OCI-LY7 (cell line): ENCODE measurements at regions not wholly inside any gene's neighbourhood (a gene's known extent, or its start where the extent isn't known, plus 50 kb on each side); places are given as distances from the start of the nearest gene placed in this dataset.

Source experiments
- BruUV-seq: library from RNA; stranded (reverse); fragments of 400-500 nt; replicated peaks from 2 replicates; lab custom pipeline; 2021; lab: Mats Ljungman, UMichigan
- CTCF ChIA-PET: fragments of 300-600 bp; sonication (Branson Sonifier 250); formaldehyde crosslinking; loops from one replicate; lab custom pipeline; 2022; ENCODE audit warnings: antibody characterized with exemption; ENCODE audit not compliant: unreplicated experiment; lab: Charles Lee
- POLR2A ChIA-PET: fragments of 300-600 bp; sonication (Branson Sonifier 250); formaldehyde crosslinking; loops from one replicate; lab custom pipeline; 2022; ENCODE audit warnings: antibody characterized with exemption; lab: Charles Lee
- DNase-seq: peaks from one replicate; pipeline ENCODE4 v3.0.0-alpha.2; 2015; ENCODE audit warnings: low spot score
- H2AFZ ChIP-seq: fragments of 200-600 bp; sonication (generic), shearing (Covaris generic); 2 replicates; pipeline ENCODE4 v1.6.1; 2014; ENCODE audit warnings: mild to moderate bottlenecking, antibody characterized with exemption, low read length, moderate library complexity
- H3K27ac ChIP-seq: fragments of 200-600 bp; sonication (generic); 2 replicates; pipeline ENCODE4 v1.5.1; 2014; ENCODE audit warnings: mixed run types, low read depth, mild to moderate bottlenecking, moderate library complexity, low read length, inconsistent platforms; ENCODE audit not compliant: poor library complexity, severe bottlenecking
- H3K36me3 ChIP-seq: fragments of 200-600 bp; sonication (generic); 2 replicates; pipeline ENCODE4 v1.6.1; 2014; ENCODE audit warnings: mild to moderate bottlenecking, antibody characterized with exemption, low read length, moderate library complexity, mixed read lengths; ENCODE audit not compliant: insufficient read depth
- H3K4me1 ChIP-seq: fragments of 200-600 bp; sonication (generic); 2 replicates; pipeline ENCODE4 v1.5.1; 2014; ENCODE audit warnings: mild to moderate bottlenecking, low read length; ENCODE audit not compliant: insufficient read depth, poor library complexity, severe bottlenecking
- H3K4me2 ChIP-seq: fragments of 200-600 bp; sonication (generic); 2 replicates; pipeline ENCODE4 v1.6.1; 2014; ENCODE audit warnings: mild to moderate bottlenecking, low read length
- H3K4me3 ChIP-seq: fragments of 200-600 bp; sonication (generic); 2 replicates; pipeline ENCODE4 v1.5.1; 2014; ENCODE audit warnings: mild to moderate bottlenecking, low read depth, low read length; ENCODE audit not compliant: poor library complexity, severe bottlenecking
- H3K79me2 ChIP-seq: fragments of 200-600 bp; sonication (generic); 2 replicates; pipeline ENCODE4 v1.6.1; 2016; ENCODE audit warnings: low read depth, mild to moderate bottlenecking, low read length, moderate library complexity, mixed read lengths; ENCODE audit not compliant: insufficient read depth
- H3K9me2 ChIP-seq: fragments of 200-600 bp; sonication (generic); 2 replicates; pipeline ENCODE4 v1.6.1; 2016; ENCODE audit warnings: mild to moderate bottlenecking, low read length, mixed read lengths; ENCODE audit not compliant: insufficient read depth
- H3K9me3 ChIP-seq: fragments of 200-600 bp; sonication (generic); 2 replicates; pipeline ENCODE4 v1.6.1; 2014; ENCODE audit warnings: mild to moderate bottlenecking, mixed run types, low read length, mixed read lengths
- H4K20me1 ChIP-seq: fragments of 200-600 bp; sonication (generic); 2 replicates; pipeline ENCODE4 v1.6.1; 2014; ENCODE audit warnings: mild to moderate bottlenecking, antibody characterized with exemption, low read length, moderate library complexity, mixed read lengths; ENCODE audit not compliant: insufficient read depth
- CTCF ChIP-seq: fragments of 200-600 bp; sonication (generic); conservative IDR thresholded peaks from 2 replicates; pipeline ENCODE4 v1.5.1; 2014; ENCODE audit warnings: mild to moderate bottlenecking, antibody characterized with exemption, low read length, moderate library complexity, mixed read lengths
- EZH2phosphoT487 ChIP-seq: fragments of 200-600 bp; sonication (generic); IDR thresholded peaks from 2 replicates; pipeline ENCODE4 v1.6.1; 2018; ENCODE audit warnings: low read depth, borderline replicate concordance, mild to moderate bottlenecking, mixed run types, antibody characterized with exemption, low read length, moderate library complexity, mixed read lengths
- intact Hi-C: fragments of 100-400 bp; cut with micrococcal nuclease; formaldehyde crosslinking; loops from one replicate; pipeline ENCODE4 v1.10.0; 2022; ENCODE audit not compliant: unreplicated experiment

GRCh38 chr12:84329938-84330337, 582.7 kb downstream of the SLC6A15 start:
- Histone ChIP-seq H4K20me1 (no peaks in the 10 kb centered on the region), H3K9me2 (no peaks in the 10 kb centered on the region), H2AFZ (no peak overlapping the region), H3K36me3 (no peaks in the 10 kb centered on the region), H3K9me3 (no peaks in the 10 kb centered on the region), H3K79me2 (no peaks in the 10 kb centered on the region), H3K4me1 (no peaks in the 10 kb centered on the region), H3K27ac (no peak overlapping the region), H3K4me2 (no peak overlapping the region), H3K4me3 (no peak overlapping the region)
- CTCF ChIA-PET, result no interaction called here
- no peak for TF ChIP-seq CTCF
- TF ChIP-seq EZH2phosphoT487, result no peak
- intact Hi-C loops, result no loop called here
- no TSS peak for BruUV-seq
- DNase-seq, result no peak
- POLR2A ChIA-PET, result interaction anchor here (0.8 kb wide), 1 partner anchor 1169 kb away, joined by 3 read pairs; no protein-coding TSS in a partner anchor

GRCh38 chr12:84315926-84316325, 596.7 kb downstream of the SLC6A15 start:
- Histone ChIP-seq H3K79me2 (no peaks in the 10 kb centered on the region), H3K9me2 (no peaks in the 10 kb centered on the region), H3K9me3 (no peaks in the 10 kb centered on the region), H3K36me3 (no peaks in the 10 kb centered on the region), H3K4me3 (no peak overlapping the region), H4K20me1 (no peaks in the 10 kb centered on the region), H3K27ac (no peak overlapping the region), H3K4me1 (no peaks in the 10 kb centered on the region), H2AFZ (no peak overlapping the region), H3K4me2 (no peak overlapping the region)
- ChIA-PET CTCF (no interaction called here), POLR2A (no interaction called here)
- TF ChIP-seq EZH2phosphoT487 (no peak), CTCF (no peak)
- no peak for DNase-seq
- intact Hi-C loops, result no loop called here
- BruUV-seq, result no TSS peak

GRCh38 chr12:84313323-84313675, 599.3 kb downstream of the SLC6A15 start:
- TF ChIP-seq CTCF (no peak), EZH2phosphoT487 (no peak)
- H3K9me3 ChIP-seq, result no peaks in the 10 kb centered on the region
- no peak overlapping the region for H2AFZ ChIP-seq
- no peaks in the 10 kb centered on the region for H3K4me1 ChIP-seq
- DNase-seq, result no peak
- ChIA-PET POLR2A (interaction anchor here (0.6 to 0.7 kb wide), 4 partner anchors 12 to 787 kb away, joined by 3 to 9 read pairs (median 5); no protein-coding TSS in a partner anchor), CTCF (no interaction called here)
- no peak overlapping the region for H3K4me3 ChIP-seq
- H4K20me1 ChIP-seq, result no peaks in the 10 kb centered on the region
- no peak overlapping the region for H3K27ac ChIP-seq
- no TSS peak for BruUV-seq
- no peak overlapping the region for H3K4me2 ChIP-seq
- intact Hi-C loops, result no loop called here
- H3K79me2 ChIP-seq, result no peaks in the 10 kb centered on the region
- no peaks in the 10 kb centered on the region for H3K36me3 ChIP-seq
- H3K9me2 ChIP-seq, result no peaks in the 10 kb centered on the region
